HL-60 (cell line): ENCODE measurements at regions not wholly inside any gene's neighbourhood (a gene's known extent, or its start where the extent isn't known, plus 50 kb on each side); places are given as distances from the start of the nearest gene placed in this dataset.

Experiments used
- DNase-seq, 2 experiments: peaks; one replicate each; pipeline ENCODE4 v3.0.0-alpha.2; 2010 to 2020; ENCODE audit warnings: low read depth in 1 of 2, low spot score in 1 of 2
- H3K27ac ChIP-seq: fragments of 250-450 bp; sonication (Bioruptor Pico); replicated peaks from 2 replicates; pipeline ENCODE4 v1.5.1; 2020; ENCODE audit warnings: mild to moderate bottlenecking, moderate library complexity
- H3K27me3 ChIP-seq: fragments of 250-450 bp; sonication (Bioruptor Pico); 2 replicates; pipeline ENCODE4 v1.5.1; 2021; ENCODE audit warnings: mild to moderate bottlenecking, moderate library complexity; ENCODE audit not compliant: insufficient read depth, poor library complexity, severe bottlenecking
- H3K4me3 ChIP-seq: replicated peaks from 2 replicates; pipeline ENCODE4 v1.5.1; 2011; ENCODE audit warnings: mild to moderate bottlenecking, control low read depth, low read length; ENCODE audit not compliant: insufficient read depth
- CTCF ChIP-seq: IDR thresholded peaks from one replicate; pipeline ENCODE4 v1.5.1; 2011; ENCODE audit warnings: low read length, control low read depth, inconsistent platforms; ENCODE audit not compliant: insufficient read depth
- GABPA ChIP-seq: IDR thresholded peaks from 2 replicates; pipeline ENCODE4 v1.6.1; 2012; ENCODE audit warnings: low read depth
- POLR2AphosphoS5 ChIP-seq: IDR thresholded peaks from 2 replicates; pipeline ENCODE4 v1.6.1; 2012; ENCODE audit warnings: low read depth
- REST ChIP-seq: IDR thresholded peaks from 2 replicates; pipeline ENCODE4 v1.6.1; 2012; ENCODE audit warnings: low read depth; ENCODE audit not compliant: insufficient replicate concordance
- SPI1 ChIP-seq: IDR thresholded peaks from 2 replicates; pipeline ENCODE4 v1.6.1; 2012; ENCODE audit warnings: low read depth, mild to moderate bottlenecking, borderline replicate concordance

- H3K4me3 ChIP-seq: no peak overlapping the region
- no peak overlapping the region for H3K27ac ChIP-seq
- DNase-seq: no peak
- TF ChIP-seq CTCF: no peak
- no peak for TF ChIP-seq SPI1
- TF ChIP-seq POLR2AphosphoS5: no peak
- no peak for TF ChIP-seq GABPA
- TF ChIP-seq REST: no peak
- no peaks in the 10 kb centered on the region for H3K27me3 ChIP-seq
Observed at GRCh38 chr1:213444224-213444623, 393.2 kb downstream of the RPS6KC1 start.

- no peak for TF ChIP-seq GABPA
- no peak for TF ChIP-seq CTCF
- no peak for TF ChIP-seq SPI1
- TF ChIP-seq REST: no peak
- TF ChIP-seq POLR2AphosphoS5: no peak
- no peak overlapping the region for H3K4me3 ChIP-seq
- H3K27me3 ChIP-seq: no peaks in the 10 kb centered on the region
- DNase-seq: no peak
- no peak overlapping the region for H3K27ac ChIP-seq
Observed at GRCh38 chr1:213446496-213446895, 395.5 kb downstream of the RPS6KC1 start.

GRCh38 chr1:213448360-213448759 is 397.3 kb downstream of the RPS6KC1 start:
- Histone ChIP-seq H3K4me3 (no peak overlapping the region), H3K27me3 (no peaks in the 10 kb centered on the region), H3K27ac (no peak overlapping the region)
- no peak for TF ChIP-seq POLR2AphosphoS5
- DNase-seq: no peak

GRCh38 chr1:213448776-213449175 is 397.7 kb downstream of the RPS6KC1 start:
- no peak overlapping the region for H3K27ac ChIP-seq
- no peak for DNase-seq
- TF ChIP-seq CTCF (no peak), GABPA (no peak), SPI1 (no peak), POLR2AphosphoS5 (no peak), REST (no peak)
- no peak overlapping the region for H3K4me3 ChIP-seq
- H3K27me3 ChIP-seq: no peaks in the 10 kb centered on the region
